ENCODE measurements at regions not wholly inside any gene's neighbourhood (a gene's known extent, or its start where the extent isn't known, plus 50 kb on each side); places are given as distances from the start of the nearest gene placed in this dataset.

GRCh38 chr9:84138541-84138940 is 157.9 kb downstream of the RMI1 start:
- TF ChIP-seq FOXM1 (IDR thresholded peaks at IDR 0.05; ENCODE audit: borderline replicate concordance, low read depth), result no peak
- TF ChIP-seq TEAD4 (IDR thresholded peaks at IDR 0.05), result peak; percentile 81
- TF ChIP-seq MAX (IDR thresholded peaks at IDR 0.05), result no peak
- TF ChIP-seq USF1 (IDR thresholded peaks at IDR 0.05), result peak; percentile 44
- TF ChIP-seq NFIC (IDR thresholded peaks at IDR 0.05), result peak; percentile 63
- no peak for TF ChIP-seq EGR1 (IDR thresholded peaks at IDR 0.05)
- no peak for TF ChIP-seq ZBTB7A (IDR thresholded peaks at IDR 0.05; ENCODE audit: low read depth)
- TF ChIP-seq EP300 (IDR thresholded peaks at IDR 0.05; ENCODE audit: borderline replicate concordance), result peak; percentile 50; the same call in 1 of the 2 replicates
- no peak for TF ChIP-seq REST (IDR thresholded peaks at IDR 0.05; ENCODE audit: low read depth)

- no peak for TF ChIP-seq EGR1 (IDR thresholded peaks at IDR 0.05)
- TF ChIP-seq TEAD4 (IDR thresholded peaks at IDR 0.05), result peak; percentile 21; the same call in 1 of the 2 replicates
- TF ChIP-seq ZBTB7A (IDR thresholded peaks at IDR 0.05; ENCODE audit: low read depth), result no peak
- TF ChIP-seq TCF12 (IDR thresholded peaks at IDR 0.05; ENCODE audit: low read depth), result 0 out of 2 replicates have a peak, but pooled peaks have one; percentile 41
- peak; percentile 58; the same call in 1 of the 2 replicates for TF ChIP-seq NFIC (IDR thresholded peaks at IDR 0.05)
- no peak for TF ChIP-seq FOXM1 (IDR thresholded peaks at IDR 0.05; ENCODE audit: borderline replicate concordance, low read depth)
- no peak; the same call in 1 of the 2 replicates for TF ChIP-seq MAX (IDR thresholded peaks at IDR 0.05)
- 0 out of 2 replicates have a peak, but pooled peaks have one; percentile 31 for TF ChIP-seq TAF1 (IDR thresholded peaks at IDR 0.05; ENCODE audit: low read depth)
- no peak for TF ChIP-seq USF1 (IDR thresholded peaks at IDR 0.05)
- no peak for TF ChIP-seq CEBPB (IDR thresholded peaks at IDR 0.05)
- no peak for TF ChIP-seq REST (IDR thresholded peaks at IDR 0.05; ENCODE audit: low read depth)
- TF ChIP-seq RAD21 (IDR thresholded peaks at IDR 0.05; ENCODE audit: low read depth), result no peak
- peak; percentile 22; the same call in 1 of the 2 replicates for TF ChIP-seq EP300 (IDR thresholded peaks at IDR 0.05; ENCODE audit: borderline replicate concordance)
- TF ChIP-seq CREB1 (IDR thresholded peaks at IDR 0.05; ENCODE audit: low read depth), result no peak
- TF ChIP-seq YY1 (IDR thresholded peaks at IDR 0.05; ENCODE audit: low read depth), result no peak
These were observed 158.9 kb downstream of the RMI1 start for GRCh38 chr9:84139296-84140070.

- TF ChIP-seq TEAD4 (IDR thresholded peaks at IDR 0.05), result no peak
- TF ChIP-seq EP300 (IDR thresholded peaks at IDR 0.05; ENCODE audit: borderline replicate concordance), result no peak
- no peak for TF ChIP-seq TAF1 (IDR thresholded peaks at IDR 0.05; ENCODE audit: low read depth)
- TF ChIP-seq REST (IDR thresholded peaks at IDR 0.05; ENCODE audit: low read depth), result no peak
- no peak for TF ChIP-seq MAX (IDR thresholded peaks at IDR 0.05)
- TF ChIP-seq EGR1 (IDR thresholded peaks at IDR 0.05), result no peak
- TF ChIP-seq RAD21 (IDR thresholded peaks at IDR 0.05; ENCODE audit: low read depth), result no peak
- TF ChIP-seq CREB1 (IDR thresholded peaks at IDR 0.05; ENCODE audit: low read depth), result no peak
- no peak for TF ChIP-seq NFIC (IDR thresholded peaks at IDR 0.05)
- TF ChIP-seq TCF12 (IDR thresholded peaks at IDR 0.05; ENCODE audit: low read depth), result no peak
- no peak for TF ChIP-seq USF1 (IDR thresholded peaks at IDR 0.05)
- TF ChIP-seq FOXM1 (IDR thresholded peaks at IDR 0.05; ENCODE audit: borderline replicate concordance, low read depth), result no peak
- TF ChIP-seq CEBPB (IDR thresholded peaks at IDR 0.05), result no peak
These were observed 160.0 kb downstream of the RMI1 start for GRCh38 chr9:84140535-84141101.
